Endothelial cell of umbilical vein (primary cell): ENCODE measurements at regions not wholly inside any gene's neighbourhood (a gene's known extent, or its start where the extent isn't known, plus 50 kb on each side); places are given as distances from the start of the nearest gene placed in this dataset.

Source experiments
- BruUV-seq: library from RNA; stranded (reverse); fragments of 400-500 nt; replicated peaks from 2 replicates; lab custom pipeline; 2021; lab: Mats Ljungman, UMichigan
- CTCF ChIA-PET: fragments of 300-600, 350-600 bp; sonication (Branson Sonifier 250); formaldehyde crosslinking; loops from one replicate; lab custom pipeline; 2021; ENCODE audit warnings: antibody characterized with exemption, inconsistent platforms; lab: Charles Lee
- POLR2A ChIA-PET: fragments of 300-600, 350-600 bp; sonication (Branson Sonifier 250); formaldehyde crosslinking; loops from one replicate; lab custom pipeline; 2021; ENCODE audit warnings: antibody characterized with exemption, inconsistent platforms; lab: Charles Lee
- DNase-seq: peaks from one replicate; pipeline ENCODE4 v3.0.0-alpha.2; 2011; ENCODE audit warnings: low read depth, low spot score
- FAIRE-seq: peaks from 2 replicates; lab custom pipeline; 2011; peaks lifted over from hg19 to GRCh38; lab: Jason Lieb, UNC
- H2AFZ ChIP-seq: 2 replicates; pipeline ENCODE4 v1.6.0; 2012; ENCODE audit warnings: low read depth, low read length, control low read depth, inconsistent platforms
- H3K27ac ChIP-seq: 2 replicates; pipeline ENCODE4 v1.5.1; 2011; ENCODE audit warnings: low read depth, mild to moderate bottlenecking, control low read depth, low read length, moderate library complexity; ENCODE audit not compliant: insufficient read depth
- H3K27me3 ChIP-seq, 2 experiments: 2 replicates each; pipeline versions ENCODE4 v1.6.0 to v1.6.1; 2011; ENCODE audit warnings: low read length in 2 of 2, mixed read lengths in 1 of 2; ENCODE audit not compliant: control insufficient read depth in 2 of 2, insufficient read depth in 2 of 2
- H3K36me3 ChIP-seq, 2 experiments: 2 replicates in 1 of 2; 3 replicates in 1 of 2; pipeline ENCODE4 v1.5.1; 2011; ENCODE audit warnings: low read length in 2 of 2, mild to moderate bottlenecking in 1 of 2, moderate library complexity in 1 of 2; ENCODE audit not compliant: control insufficient read depth in 2 of 2, insufficient read depth in 2 of 2; ENCODE audit errors: extremely low read depth in 1 of 2
- H3K4me1 ChIP-seq: 3 replicates; pipeline ENCODE4 v1.5.1; 2011; ENCODE audit warnings: mild to moderate bottlenecking, low read length; ENCODE audit not compliant: control insufficient read depth, insufficient read depth; ENCODE audit errors: extremely low read depth
- H3K4me2 ChIP-seq: 2 replicates; pipeline ENCODE4 v1.6.1; 2011; ENCODE audit warnings: low read length, control low read depth, mixed read lengths; ENCODE audit not compliant: insufficient read depth
- H3K4me3 ChIP-seq, 3 experiments: fragments of 200-600 bp in 1 of 3; sonication (generic), shearing (Covaris generic) in 1 of 3; replicated peaks in 1 of 3; 2 replicates each; pipeline ENCODE4 v1.5.1; 2011 to 2016; ENCODE audit warnings: control low read depth in 3 of 3, low read length in 3 of 3, mild to moderate bottlenecking in 2 of 3, inconsistent platforms in 1 of 3, low read depth in 1 of 3, moderate library complexity in 1 of 3; ENCODE audit not compliant: insufficient read depth in 1 of 3
- H3K79me2 ChIP-seq: 2 replicates; pipeline ENCODE4 v1.6.0; 2012; ENCODE audit warnings: low read length, inconsistent platforms; ENCODE audit not compliant: control insufficient read depth, insufficient read depth
- H3K9ac ChIP-seq: replicated peaks from 2 replicates; pipeline ENCODE3; 2011; ENCODE audit warnings: low read length, control low read depth; ENCODE audit not compliant: insufficient read depth; ENCODE audit errors: extremely low read depth
- H3K9me1 ChIP-seq: replicated peaks from 3 replicates; pipeline ENCODE4 v1.6.0; 2011; ENCODE audit warnings: mild to moderate bottlenecking, low read length; ENCODE audit not compliant: control insufficient read depth, insufficient read depth; ENCODE audit errors: extremely low read depth
- H3K9me3 ChIP-seq: replicated peaks from 2 replicates; pipeline ENCODE4 v1.5.1; 2012; ENCODE audit warnings: low read length, inconsistent platforms; ENCODE audit not compliant: control insufficient read depth, insufficient read depth
- H4K20me1 ChIP-seq: replicated peaks from 2 replicates; pipeline ENCODE3; 2011; ENCODE audit warnings: mild to moderate bottlenecking, low read length; ENCODE audit not compliant: control insufficient read depth, insufficient read depth; ENCODE audit errors: extremely low read depth
- CTCF ChIP-seq, 2 donors: IDR thresholded peaks; 1 replicate in 1 of 2; 2 replicates in 1 of 2; pipeline ENCODE4 v1.5.1; 2011; ENCODE audit warnings: low read length in 2 of 2, mild to moderate bottlenecking in 2 of 2, moderate library complexity in 2 of 2, control low read depth in 1 of 2, inconsistent platforms in 1 of 2, low read depth in 1 of 2; ENCODE audit not compliant: insufficient read depth in 1 of 2; ENCODE audit errors: extremely low read depth in 1 of 2
- EZH2 ChIP-seq: IDR thresholded peaks from 2 replicates; pipeline ENCODE4 v1.6.1; 2012; ENCODE audit warnings: borderline replicate concordance, low read depth, mild to moderate bottlenecking, moderate library complexity, low read length, inconsistent platforms; ENCODE audit not compliant: severe bottlenecking
- FOS ChIP-seq: IDR thresholded peaks from 2 replicates; pipeline ENCODE4 v1.6.1; 2011; ENCODE audit warnings: mild to moderate bottlenecking, low read length, moderate library complexity, borderline replicate concordance; ENCODE audit not compliant: insufficient read depth
- GATA2 ChIP-seq: IDR thresholded peaks from 2 replicates; pipeline ENCODE4 v1.7.0; 2011; ENCODE audit warnings: low read depth, mild to moderate bottlenecking, moderate library complexity, mixed read lengths, low read length; ENCODE audit not compliant: insufficient read length, insufficient read depth
- JUN ChIP-seq: IDR thresholded peaks from 2 replicates; pipeline ENCODE4 v1.6.1; 2011; ENCODE audit warnings: borderline replicate concordance, low read depth; ENCODE audit not compliant: insufficient read length, insufficient read depth
- MAX ChIP-seq: IDR thresholded peaks from 2 replicates; pipeline ENCODE4 v1.6.1; 2011; ENCODE audit not compliant: insufficient read depth, insufficient read length
- MYC ChIP-seq: IDR thresholded peaks from one replicate; pipeline ENCODE4 v1.6.1; 2011; ENCODE audit warnings: mild to moderate bottlenecking, low read depth, low read length
- POLR2A ChIP-seq: IDR thresholded peaks from 2 replicates; pipeline ENCODE4 v1.6.1; 2012; ENCODE audit warnings: low read depth, mild to moderate bottlenecking, control low read depth, low read length
- POLR2AphosphoS5 ChIP-seq: IDR thresholded peaks from 2 replicates; pipeline ENCODE4 v1.6.1; 2012; ENCODE audit warnings: low read depth, mild to moderate bottlenecking, control low read depth, low read length, moderate library complexity; ENCODE audit not compliant: insufficient read depth
- dilution Hi-C: fragments of 300-500 bp; cut with MboI; formaldehyde crosslinking; loops from one replicate; pipeline ENCODE4 v1.15.0; 2019; ENCODE audit warnings: low sequenced_read_pairs; ENCODE audit not compliant: extremely low pct_ligation_motif_present
- intact Hi-C: fragments of 100-400 bp; cut with micrococcal nuclease; formaldehyde crosslinking; loops from one replicate; pipeline ENCODE4 v1.10.0; 2022

GRCh38 chr20:24052599-24053275 is 64.2 kb upstream of the GGTLC1 start:
- Histone ChIP-seq H4K20me1 (no peaks in the 10 kb centered on the region), H3K9me3 (no peaks in the 10 kb centered on the region), H3K9ac (no peak overlapping the region), H3K4me1 (no peaks in the 10 kb centered on the region), H3K4me2 (no peak overlapping the region), H3K36me3 (no peaks in the 10 kb centered on the region), H2AFZ (no peak overlapping the region), H3K9me1 (no peaks in the 10 kb centered on the region), H3K27me3 (no peaks in the 10 kb centered on the region), H3K27ac (no peak overlapping the region), H3K4me3 (no peak overlapping the region), H3K79me2 (no peaks in the 10 kb centered on the region)
- FAIRE-seq (no peak), DNase-seq (no peak)
- no peak for TF ChIP-seq CTCF (IDR thresholded peaks at IDR 0.05; ENCODE audit: extremely low read depth in 1 of 2, insufficient read depth in 1 of 2, low read depth in 1 of 2, low read length in 2 of 2)
- no peak for TF ChIP-seq FOS
- TF ChIP-seq JUN = no peak
- no peak for TF ChIP-seq GATA2
- no peak for TF ChIP-seq EZH2
- no peak for TF ChIP-seq POLR2A
- TF ChIP-seq POLR2AphosphoS5 = no peak
- no peak for TF ChIP-seq MAX
- TF ChIP-seq MYC = no peak
- ChIA-PET CTCF (no interaction called here), POLR2A (no interaction called here)
- BruUV-seq = no TSS peak
- dilution Hi-C loops (no loop called here), intact Hi-C loops (no loop called here)
